NCI-H774 (cell line): ENCODE measurements at regions not wholly inside any gene's neighbourhood (a gene's known extent, or its start where the extent isn't known, plus 50 kb on each side); places are given as distances from the start of the nearest gene placed in this dataset.
"Not testable (repeated sequence)": the region's sequence is repeated elsewhere in the genome, so short reads cannot be mapped to it uniquely, and the experiment has no call there.

ENCODE experiments used
- DNase-seq: peaks from one replicate; lab custom pipeline; 2025; lab: John Stamatoyannopoulos, UW

- no peak for DNase-seq
These were observed 1674.3 kb upstream of the AGA start for GRCh38 chr4:179116581-179116980.

GRCh38 chr4:179123084-179123483, 1680.8 kb upstream of the AGA start:
- no peak for DNase-seq

- no peak for DNase-seq
These were observed 1682.2 kb upstream of the AGA start for GRCh38 chr4:179124419-179124818.

GRCh38 chr4:179124957-179125356, 1682.7 kb upstream of the AGA start:
- no peak for DNase-seq

- DNase-seq = no peak
These were observed 1683.6 kb upstream of the AGA start for GRCh38 chr4:179125870-179126269.

- no peak for DNase-seq
These were observed 1686.1 kb upstream of the AGA start for GRCh38 chr4:179128299-179128698.

- no peak for DNase-seq
These were observed 1688.0 kb upstream of the AGA start for GRCh38 chr4:179130122-179130714.

- no peak for DNase-seq
These were observed 1703.7 kb upstream of the AGA start for GRCh38 chr4:179145746-179146525.

GRCh38 chr4:179151770-179152169, 1709.5 kb upstream of the AGA start:
- DNase-seq = no peak

GRCh38 chr4:179163147-179163546, 1720.9 kb upstream of the AGA start:
- no peak for DNase-seq

- no peak for DNase-seq
These were observed 1722.2 kb upstream of the AGA start for GRCh38 chr4:179164267-179164999.

- DNase-seq = peak; percentile 12
These were observed 1722.9 kb upstream of the AGA start for GRCh38 chr4:179165000-179165738.

- no peak for DNase-seq
These were observed 1723.6 kb upstream of the AGA start for GRCh38 chr4:179165862-179166261.

GRCh38 chr4:179170308-179170707, 1728.1 kb upstream of the AGA start:
- not testable (repeated sequence) for DNase-seq

- DNase-seq = no peak
These were observed 1740.5 kb upstream of the AGA start for GRCh38 chr4:179182741-179183140.

- no peak for DNase-seq
These were observed 1753.7 kb upstream of the AGA start for GRCh38 chr4:179195887-179196286.

- DNase-seq = no peak
These were observed 1754.3 kb upstream of the AGA start for GRCh38 chr4:179196511-179196910.

GRCh38 chr4:179200681-179201080, 1758.4 kb upstream of the AGA start:
- no peak for DNase-seq

- no peak for DNase-seq
These were observed 1783.4 kb upstream of the AGA start for GRCh38 chr4:179225594-179225993.

- DNase-seq = no peak
These were observed 1806.6 kb upstream of the AGA start for GRCh38 chr4:179248821-179249220.

- DNase-seq = no peak
These were observed 1826.6 kb upstream of the AGA start for GRCh38 chr4:179268791-179269190.

GRCh38 chr4:179272282-179272681, 1830.0 kb upstream of the AGA start:
- DNase-seq = no peak
